Fibroblast of mammary gland (primary cell): ENCODE measurements at regions not wholly inside any gene's neighbourhood (a gene's known extent, or its start where the extent isn't known, plus 50 kb on each side); places are given as distances from the start of the nearest gene placed in this dataset.

Experiments
- DNase-seq: peaks from one replicate; pipeline ENCODE4 v3.0.0-alpha.2; 2010; ENCODE audit warnings: low read depth
- H3K4me3 ChIP-seq: 2 replicates; pipeline ENCODE4 v1.5.1; 2011; ENCODE audit warnings: low read depth, mild to moderate bottlenecking, low read length, moderate library complexity; ENCODE audit not compliant: control insufficient read depth
- TF ChIP-seq, protein P1 (sequence below): conservative IDR thresholded peaks from 2 replicates; pipeline ENCODE4 v1.5.1; 2011; ENCODE audit warnings: low read depth, low read length, inconsistent platforms; ENCODE audit not compliant: control insufficient read depth, insufficient read depth

DNA sequence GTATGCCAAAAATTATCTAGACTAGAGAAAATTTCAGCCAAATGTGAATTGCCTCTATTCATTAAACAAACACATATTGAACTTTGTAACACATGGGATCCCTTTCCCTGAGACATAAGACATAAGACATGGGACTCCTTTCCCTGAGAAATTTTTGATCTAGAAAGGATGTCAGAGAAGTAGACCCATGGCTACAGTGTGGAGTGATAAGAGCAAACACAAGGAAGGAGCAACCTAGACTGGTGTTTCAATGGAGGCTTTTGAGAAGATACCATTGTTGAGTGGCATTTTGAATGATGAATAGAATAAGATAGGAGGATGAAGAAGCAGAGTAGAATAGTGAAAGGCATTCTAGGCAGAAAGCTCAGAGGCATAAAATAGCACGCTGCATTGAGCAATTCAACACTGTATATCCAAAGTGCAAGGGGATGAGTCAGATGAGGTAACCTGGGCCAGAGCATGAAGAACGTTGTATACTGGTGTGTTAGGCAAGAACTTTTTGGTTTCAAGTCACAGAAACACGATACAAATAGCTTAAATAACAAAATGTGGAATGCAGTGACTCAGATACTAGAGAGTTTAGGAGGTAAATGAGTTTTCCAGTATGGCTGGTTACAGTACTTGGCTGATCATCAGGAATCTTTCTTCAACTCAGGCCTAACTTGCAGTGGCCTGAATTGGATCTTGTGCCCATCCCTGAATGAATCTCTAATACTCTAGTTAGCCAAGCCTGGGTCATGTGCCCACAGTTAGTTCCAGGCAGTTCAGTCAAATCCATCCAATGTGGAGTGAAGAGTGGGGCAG lies 129.8 kb upstream of the TANK start:
- no peak overlapping the region for H3K4me3 ChIP-seq
- TF ChIP-seq, protein P1, sequence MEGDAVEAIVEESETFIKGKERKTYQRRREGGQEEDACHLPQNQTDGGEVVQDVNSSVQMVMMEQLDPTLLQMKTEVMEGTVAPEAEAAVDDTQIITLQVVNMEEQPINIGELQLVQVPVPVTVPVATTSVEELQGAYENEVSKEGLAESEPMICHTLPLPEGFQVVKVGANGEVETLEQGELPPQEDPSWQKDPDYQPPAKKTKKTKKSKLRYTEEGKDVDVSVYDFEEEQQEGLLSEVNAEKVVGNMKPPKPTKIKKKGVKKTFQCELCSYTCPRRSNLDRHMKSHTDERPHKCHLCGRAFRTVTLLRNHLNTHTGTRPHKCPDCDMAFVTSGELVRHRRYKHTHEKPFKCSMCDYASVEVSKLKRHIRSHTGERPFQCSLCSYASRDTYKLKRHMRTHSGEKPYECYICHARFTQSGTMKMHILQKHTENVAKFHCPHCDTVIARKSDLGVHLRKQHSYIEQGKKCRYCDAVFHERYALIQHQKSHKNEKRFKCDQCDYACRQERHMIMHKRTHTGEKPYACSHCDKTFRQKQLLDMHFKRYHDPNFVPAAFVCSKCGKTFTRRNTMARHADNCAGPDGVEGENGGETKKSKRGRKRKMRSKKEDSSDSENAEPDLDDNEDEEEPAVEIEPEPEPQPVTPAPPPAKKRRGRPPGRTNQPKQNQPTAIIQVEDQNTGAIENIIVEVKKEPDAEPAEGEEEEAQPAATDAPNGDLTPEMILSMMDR, result no peak
- DNase-seq, result peak; percentile 99

DNA sequence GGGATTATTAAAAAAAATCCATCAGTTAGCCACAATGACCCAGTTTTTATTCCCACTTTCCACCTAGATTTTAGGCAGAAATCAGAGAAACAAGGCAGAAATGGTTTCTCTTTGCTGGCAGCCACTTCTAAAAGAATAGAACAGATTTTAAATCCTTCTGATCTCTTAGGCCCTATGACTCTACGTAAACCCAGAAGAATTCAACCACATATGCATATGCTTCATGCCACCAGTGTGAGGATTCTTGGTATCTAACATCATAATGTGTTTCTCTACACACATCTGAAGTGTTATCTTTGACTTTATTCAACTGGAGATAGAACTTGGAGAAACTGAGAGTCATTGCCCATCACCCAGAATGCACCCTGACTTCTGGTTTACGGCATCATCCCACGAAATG lies 128.7 kb upstream of the TANK start:
- TF ChIP-seq, protein P1, result no peak
- H3K4me3 ChIP-seq, result no peak overlapping the region
- no peak for DNase-seq

- TF ChIP-seq, protein P1, result no peak
- no peak for DNase-seq
- no peak overlapping the region for H3K4me3 ChIP-seq
Measured at GRCh38 chr2:161032635-161033034, 127.6 kb upstream of the TANK start.

- H3K4me3 ChIP-seq, result no peak overlapping the region
- TF ChIP-seq, protein P1, result no peak
- DNase-seq, result peak; percentile 38
Measured at GRCh38 chr2:161033059-161033660, 127.1 kb upstream of the TANK start.

GRCh38 chr2:161036926-161037325 lies 123.3 kb upstream of the TANK start:
- DNase-seq, result peak; percentile 65
- TF ChIP-seq, protein P1, result no peak
- no peak overlapping the region for H3K4me3 ChIP-seq

GRCh38 chr2:161039071-161039470 lies 121.2 kb upstream of the TANK start:
- TF ChIP-seq, protein P1, result no peak
- no peak for DNase-seq
- H3K4me3 ChIP-seq, result no peak overlapping the region

- TF ChIP-seq, protein P1, result no peak
- no peak for DNase-seq
- H3K4me3 ChIP-seq, result no peak overlapping the region
Measured at GRCh38 chr2:161041356-161041755, 118.9 kb upstream of the TANK start.
